HG02973 (cell line): ENCODE measurements at regions not wholly inside any gene's neighbourhood (a gene's known extent, or its start where the extent isn't known, plus 50 kb on each side); places are given as distances from the start of the nearest gene placed in this dataset.

Experiments used
- ATAC-seq: cut with Tn5 transposase; IDR thresholded peaks from one replicate; pipeline ENCODE4 v1.9.1; 2021; ENCODE audit warnings: moderate library complexity; ENCODE audit not compliant: unreplicated experiment

GRCh38 chr6:40645043-40645442 is 57.9 kb upstream of the LRFN2 start:
- ATAC-seq = no peak

GRCh38 chr6:40642837-40643236 is 55.7 kb upstream of the LRFN2 start:
- ATAC-seq = no peak

- ATAC-seq = no peak
Observed at GRCh38 chr6:40642190-40642589, 55.0 kb upstream of the LRFN2 start.

GRCh38 chr6:40640599-40641227 is 53.5 kb upstream of the LRFN2 start:
- no peak for ATAC-seq
